GM04504 (cell line): ENCODE measurements at regions not wholly inside any gene's neighbourhood (a gene's known extent, or its start where the extent isn't known, plus 50 kb on each side); places are given as distances from the start of the nearest gene placed in this dataset.
A peak's percentile ranks its signal among the peaks of the same experiment; 100 is the strongest.

ENCODE experiments used
- DNase-seq: peaks from one replicate; pipeline ENCODE4 v3.0.0-alpha.2; 2012; ENCODE audit warnings: low read depth

DNA sequence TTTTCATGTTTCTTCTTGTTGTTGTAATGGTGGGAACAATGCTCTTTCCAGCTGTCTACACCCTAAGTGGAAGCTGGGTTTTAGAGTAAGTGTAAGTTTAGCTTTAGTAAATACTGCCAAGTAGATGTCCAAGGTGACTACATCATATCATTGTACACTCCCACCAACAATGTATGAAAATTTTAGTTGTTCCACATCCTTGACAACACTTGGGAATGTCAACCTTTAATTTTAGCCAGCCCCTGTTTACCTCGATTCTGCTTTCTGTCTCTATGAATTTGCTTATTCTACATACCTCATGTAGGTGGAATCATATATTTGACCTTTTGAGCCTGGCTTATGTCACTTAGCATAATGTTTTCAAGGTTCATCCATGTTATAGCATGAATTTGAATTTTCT, 93.0 kb downstream of the MTPAP start:
- no peak for DNase-seq

- no peak for DNase-seq
These were observed 94.2 kb downstream of the MTPAP start for GRCh38 chr10:30254926-30255325.

DNA sequence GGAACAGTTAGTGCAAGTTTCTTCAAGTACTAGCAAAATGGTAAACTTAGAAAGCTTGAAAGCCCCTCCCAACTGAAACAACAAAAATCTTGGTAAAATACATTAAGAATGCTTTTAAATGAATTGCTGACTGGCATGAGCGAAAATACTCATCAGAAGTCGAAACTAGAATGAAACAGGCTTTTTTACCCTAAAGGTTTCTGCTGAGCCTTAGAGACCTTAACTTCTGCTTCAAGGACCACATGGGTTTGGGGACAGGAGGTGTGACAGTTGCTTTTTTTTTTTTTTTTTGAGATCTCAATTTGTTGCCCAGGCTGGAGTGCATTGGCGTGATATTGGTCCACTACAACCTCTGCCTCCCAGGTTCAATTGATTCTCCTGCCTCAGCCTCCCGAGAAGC, 100.3 kb downstream of the MTPAP start:
- no peak for DNase-seq

DNA sequence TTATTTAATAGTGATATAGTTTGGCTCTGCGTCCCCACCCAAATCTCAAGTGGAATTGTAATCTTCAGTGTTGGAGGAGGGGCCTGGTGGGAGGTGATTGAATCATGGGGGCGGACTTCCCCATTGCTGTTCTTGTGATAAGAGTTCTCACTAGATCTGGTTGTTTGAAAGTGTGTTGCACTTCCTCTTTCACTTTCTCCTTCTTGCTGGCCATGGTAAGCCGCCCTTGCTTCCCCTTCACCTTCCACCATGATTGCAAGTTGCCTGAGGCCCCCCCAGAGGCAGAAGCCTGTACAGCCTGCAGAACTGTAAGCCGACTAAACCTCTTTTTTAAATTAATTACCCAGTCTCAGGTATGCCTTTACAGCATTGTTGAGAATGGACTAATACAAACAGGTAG, 101.4 kb downstream of the MTPAP start:
- no peak for DNase-seq

DNA sequence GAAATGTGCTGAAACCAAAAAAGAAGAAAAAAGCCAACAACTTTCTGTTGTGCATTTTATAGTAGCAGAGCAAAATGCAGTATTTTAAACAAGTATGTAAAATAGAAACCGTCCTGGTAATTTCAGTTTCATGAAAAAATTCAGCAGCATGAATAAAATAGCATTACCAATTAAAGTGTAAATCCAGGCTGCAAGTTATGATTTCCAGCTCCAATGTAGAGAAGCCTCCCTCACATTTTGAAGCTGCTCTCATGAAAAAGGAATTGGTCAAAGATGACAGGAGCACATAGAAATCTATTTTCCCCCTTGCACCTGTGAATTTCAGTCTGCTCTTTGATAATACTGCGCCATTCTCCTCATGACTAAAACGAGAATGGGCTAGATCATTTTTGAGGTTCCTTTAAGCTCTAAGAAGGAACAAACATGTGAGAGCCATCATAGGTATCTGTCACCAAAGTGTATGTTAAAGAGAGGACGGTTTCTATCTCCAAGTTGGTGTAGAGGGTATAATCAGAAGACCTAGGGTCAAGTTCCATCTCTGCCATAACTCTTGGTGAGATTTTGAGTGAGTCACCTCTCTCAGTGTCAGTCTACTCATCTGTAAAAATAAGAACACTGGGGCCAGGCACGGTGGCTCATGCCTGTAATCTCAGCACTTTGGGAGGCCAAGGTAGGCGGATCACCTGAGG, 107.5 kb downstream of the MTPAP start:
- DNase-seq, result no peak

DNA sequence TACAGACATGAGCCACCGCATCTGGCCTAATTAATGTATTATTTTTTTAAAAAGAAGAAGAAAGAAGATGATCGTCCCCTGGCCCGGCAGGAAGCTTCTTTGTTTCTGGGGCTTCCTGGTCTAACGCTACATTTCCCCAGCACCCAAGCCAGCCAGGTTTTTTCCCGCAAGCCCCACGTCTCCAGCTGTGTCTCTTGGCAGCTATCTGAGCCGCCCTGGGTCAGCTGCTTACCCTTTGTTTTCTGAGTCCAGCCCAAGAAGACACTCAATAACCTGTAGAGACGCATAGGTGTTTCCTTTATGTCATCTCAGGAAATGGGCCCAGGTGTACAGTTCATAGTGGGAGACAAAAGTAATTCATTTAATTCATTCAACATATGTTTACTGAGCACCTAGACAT, 110.2 kb downstream of the MTPAP start:
- DNase-seq, result no peak

DNA sequence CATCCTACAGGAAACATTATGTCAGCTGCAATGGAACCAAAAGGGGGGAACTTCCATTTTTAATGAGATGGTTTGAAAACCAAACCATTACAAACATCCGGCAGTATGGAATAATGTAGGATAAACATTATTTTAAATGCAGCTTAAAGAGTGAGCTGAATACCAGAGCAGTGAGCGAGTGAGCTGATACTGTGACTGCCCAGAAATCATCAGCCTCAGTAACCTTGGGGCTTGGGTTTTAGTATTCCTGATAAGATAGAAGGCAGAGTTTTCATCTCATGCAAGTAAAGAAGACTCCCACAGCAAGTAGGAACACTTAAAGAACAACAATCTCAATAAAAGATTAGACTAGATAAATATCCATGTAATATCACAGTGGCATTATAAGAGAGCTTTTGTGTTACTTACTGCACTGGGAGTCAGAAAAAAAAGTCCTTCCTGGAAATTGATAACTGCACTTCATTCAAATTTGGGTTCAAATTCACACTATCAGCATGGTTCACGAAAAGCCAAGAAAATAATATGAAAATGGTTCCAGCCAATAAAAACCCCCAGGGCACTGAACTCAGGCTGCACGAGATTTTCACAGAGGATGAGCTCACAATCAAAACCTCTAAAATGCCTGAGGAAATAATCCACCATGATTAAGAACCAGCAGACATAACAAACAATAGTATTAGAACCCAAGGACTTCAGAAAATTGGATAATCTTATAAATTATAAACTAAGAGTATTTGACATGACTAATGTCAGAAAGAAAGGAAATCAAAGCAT, 115.7 kb downstream of the MTPAP start:
- no peak for DNase-seq

DNA sequence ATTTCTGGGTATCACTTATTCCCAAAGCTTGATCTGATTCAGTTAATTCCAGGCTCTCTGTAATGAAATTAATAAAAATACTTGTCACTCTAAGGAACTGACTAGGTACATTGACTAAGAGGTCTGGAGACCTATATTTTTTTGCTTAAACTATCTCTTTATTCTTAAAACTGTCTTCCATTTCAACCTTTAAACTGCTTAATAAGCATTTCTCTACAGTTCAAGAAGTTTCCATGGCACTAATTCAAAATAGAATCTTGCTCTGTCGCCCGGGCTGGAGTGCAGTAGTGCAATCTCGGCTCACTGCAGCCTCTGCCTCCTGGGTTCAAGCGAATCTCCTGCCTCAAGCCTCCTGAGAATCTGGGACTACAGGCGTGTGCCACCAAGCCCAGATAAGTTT, 117.4 kb downstream of the MTPAP start:
- DNase-seq, result no peak

DNA sequence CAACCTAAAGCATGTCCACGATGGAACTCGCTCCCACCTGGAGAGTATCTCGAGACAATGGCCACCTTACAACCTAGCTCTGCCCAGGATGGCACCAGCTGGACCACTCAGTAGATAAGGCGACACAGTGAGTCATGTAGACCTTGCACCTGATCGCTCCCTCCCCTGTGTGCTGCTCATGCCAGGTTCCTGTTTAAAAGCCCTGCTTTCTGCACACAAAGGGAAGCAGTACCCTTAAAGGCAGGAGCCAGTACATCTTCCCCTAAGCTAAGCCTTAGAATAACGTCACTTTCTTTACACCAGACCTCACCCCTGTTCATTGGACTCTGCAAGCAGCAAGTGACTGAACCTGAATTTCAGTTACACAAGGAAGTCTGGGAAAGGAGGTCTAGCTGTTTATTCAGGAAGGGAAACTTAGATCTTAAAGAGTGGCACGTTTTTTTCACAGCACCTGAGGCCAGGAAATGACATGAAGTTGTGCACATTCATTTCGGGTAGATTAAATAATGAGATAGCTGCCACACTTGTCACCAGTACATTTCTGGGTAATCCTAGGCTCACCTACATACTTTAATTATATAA, 117.9 kb downstream of the MTPAP start:
- no peak for DNase-seq

DNA sequence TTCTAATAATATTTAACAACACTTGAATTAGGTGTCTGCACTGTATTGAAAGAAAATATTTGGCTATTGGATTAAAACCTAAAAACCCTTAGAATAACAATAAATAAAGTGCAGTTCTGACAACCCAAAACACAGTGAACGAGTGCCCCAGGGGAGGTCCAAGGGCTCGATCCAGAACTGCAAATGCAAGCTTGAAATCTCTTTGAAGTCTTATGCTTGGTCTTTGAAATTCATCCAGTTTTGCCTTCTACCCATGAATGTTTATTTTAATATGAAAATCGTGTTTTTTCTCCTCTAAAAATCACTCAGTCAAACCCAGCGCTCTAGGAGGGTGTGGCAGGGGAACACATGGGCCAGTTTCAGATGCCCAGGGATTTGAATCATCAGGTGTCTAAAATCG, 119.5 kb downstream of the MTPAP start:
- no peak for DNase-seq

DNA sequence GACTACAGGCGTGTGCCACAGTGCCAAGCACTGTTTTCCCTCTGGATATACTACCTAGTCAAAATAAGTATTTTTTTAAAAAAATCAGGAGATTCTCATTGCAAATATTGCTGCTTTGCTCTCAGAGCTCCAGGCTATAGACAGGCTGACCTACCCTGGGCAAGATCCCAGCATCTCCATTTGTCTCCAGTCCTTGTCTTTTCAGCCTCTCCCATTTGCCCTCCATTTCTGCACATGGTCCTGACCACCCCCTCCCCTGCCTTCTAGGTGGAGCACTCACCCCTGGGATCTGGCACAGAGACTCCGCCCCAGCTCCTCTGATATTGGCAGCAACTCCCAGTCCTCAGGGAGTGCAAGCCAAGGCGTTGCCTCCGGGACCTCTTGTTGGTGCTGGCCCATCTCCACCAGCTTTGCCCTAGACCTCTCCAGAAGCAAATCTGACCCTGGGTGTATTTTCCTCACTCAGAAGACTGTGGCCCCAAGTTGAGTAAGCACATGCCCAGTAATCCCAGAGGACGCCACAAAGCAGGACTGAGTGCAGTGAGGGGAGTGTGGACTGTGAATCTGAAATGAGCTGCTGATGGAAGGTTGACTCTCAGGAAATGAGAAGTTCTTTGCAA, 120.6 kb downstream of the MTPAP start:
- no peak for DNase-seq

- DNase-seq, result no peak
These were observed 121.6 kb downstream of the MTPAP start for GRCh38 chr10:30227481-30227880.

DNA sequence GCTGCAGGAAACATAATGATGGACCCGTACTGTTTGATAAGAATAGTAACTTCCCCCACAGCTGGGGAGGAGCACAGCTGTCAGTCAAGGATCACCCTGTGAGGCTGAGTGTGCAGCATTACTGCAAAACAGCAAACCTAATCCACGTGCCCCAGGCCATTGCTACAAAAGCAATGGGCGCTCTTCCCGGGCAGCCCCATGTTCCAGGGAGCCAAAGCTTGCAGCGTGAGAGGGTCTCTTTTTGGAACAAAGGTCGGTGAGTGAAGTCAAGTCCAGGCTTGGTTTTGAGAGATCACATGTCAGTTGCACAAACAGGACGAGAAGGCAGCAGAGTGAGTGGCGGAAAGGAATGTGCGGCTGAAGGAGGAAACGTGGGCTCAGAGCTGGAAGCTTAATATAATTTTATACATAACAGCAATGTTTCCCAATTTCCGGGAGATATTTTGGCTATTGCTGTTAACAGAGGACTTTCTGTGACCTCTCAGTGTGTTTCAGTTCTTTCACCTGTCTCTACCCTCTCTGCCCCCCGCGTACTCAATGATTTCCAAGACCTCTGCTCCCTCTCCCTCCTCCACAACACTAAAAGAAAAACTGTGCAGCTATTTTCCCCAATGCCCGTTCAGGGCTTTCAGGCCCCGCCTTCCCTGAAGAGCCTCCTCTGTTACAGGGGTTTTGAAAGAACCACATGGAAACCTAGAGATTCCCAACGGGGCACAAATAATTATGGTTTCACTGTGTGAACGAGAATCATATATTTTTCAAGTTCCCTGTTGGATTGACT, 128.9 kb downstream of the MTPAP start:
- peak; percentile 16 for DNase-seq

DNA sequence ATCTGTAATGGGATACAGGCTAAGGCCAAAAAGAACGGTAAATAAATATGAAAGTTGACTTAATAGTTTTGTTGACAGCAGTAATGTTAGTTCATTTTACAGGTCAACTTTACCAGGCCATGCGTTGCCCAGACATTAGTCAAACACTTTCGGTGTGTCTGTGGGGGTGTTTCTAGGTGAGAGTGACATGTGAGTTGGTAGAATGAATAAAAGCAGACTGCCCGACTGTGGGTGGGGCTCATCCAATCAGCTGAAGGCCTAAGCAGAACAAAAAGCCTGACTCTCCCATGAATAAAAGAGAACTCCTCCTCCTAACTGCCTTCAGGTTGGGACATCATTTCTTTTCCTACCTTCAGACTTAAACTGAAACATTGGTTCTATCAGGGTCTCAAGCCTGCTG, 132.3 kb downstream of the MTPAP start:
- no peak for DNase-seq

- DNase-seq, result no peak
These were observed 133.5 kb downstream of the MTPAP start for GRCh38 chr10:30215623-30216022.

DNA sequence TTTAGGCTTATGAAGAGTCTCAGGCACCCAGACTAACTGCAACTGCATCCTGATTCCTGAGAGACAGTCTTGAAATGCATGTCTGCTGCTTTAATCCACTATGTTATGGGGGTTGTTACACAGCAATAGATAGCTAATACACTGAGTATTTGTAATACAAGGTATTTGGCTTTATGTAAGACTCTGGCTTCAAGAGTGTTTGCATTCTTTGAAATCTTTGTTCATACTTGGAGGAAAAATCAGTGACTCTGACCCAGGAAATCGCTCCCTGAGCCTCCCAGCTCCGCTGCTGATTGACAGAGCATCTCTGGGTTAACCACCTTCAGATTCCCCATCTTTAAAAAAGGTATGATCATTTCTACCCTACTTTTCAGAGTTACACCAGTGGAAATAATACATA, 133.9 kb downstream of the MTPAP start:
- DNase-seq, result no peak

- DNase-seq, result no peak
These were observed 138.8 kb downstream of the MTPAP start for GRCh38 chr10:30210296-30210695.

- DNase-seq, result no peak
These were observed 140.7 kb downstream of the MTPAP start for GRCh38 chr10:30208330-30208729.

- no peak for DNase-seq
These were observed 141.5 kb downstream of the MTPAP start for GRCh38 chr10:30207485-30208052.

- DNase-seq, result no peak
These were observed 140.6 kb upstream of the JCAD start for GRCh38 chr10:30200017-30200415.

DNA sequence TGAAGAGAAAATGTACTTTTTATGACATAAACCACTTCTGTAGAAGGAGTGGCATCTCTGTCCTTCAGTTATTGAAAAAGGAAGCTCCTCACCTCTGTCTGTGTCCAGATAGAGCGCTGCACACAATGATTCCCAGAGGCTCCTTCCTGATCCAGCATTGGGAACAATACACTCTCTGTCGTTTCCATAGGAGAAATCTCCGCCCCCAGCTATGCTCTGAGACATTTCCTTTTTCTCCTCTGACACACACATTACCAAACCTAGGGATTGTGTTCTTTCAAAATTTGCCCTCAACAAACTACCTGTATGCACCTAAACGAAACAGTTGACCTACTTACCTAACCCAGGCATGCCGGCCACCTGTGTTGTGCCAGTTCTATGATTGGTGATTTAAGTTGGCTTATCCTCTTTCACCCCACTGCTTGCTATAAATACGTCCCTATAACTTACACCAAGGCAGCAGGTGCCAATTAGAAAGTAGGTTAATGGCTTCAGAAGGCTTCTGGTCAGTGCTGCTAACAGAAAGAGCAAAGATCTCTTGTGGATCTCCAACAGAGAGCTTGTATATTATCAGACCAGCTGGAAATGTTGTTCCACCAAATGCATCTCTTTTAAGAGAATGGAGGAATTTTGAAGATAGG, 140.1 kb upstream of the JCAD start:
- DNase-seq, result no peak
